ENCODE measurements at regions not wholly inside any gene's neighbourhood (a gene's known extent, or its start where the extent isn't known, plus 50 kb on each side); places are given as distances from the start of the nearest gene placed in this dataset.

DNA sequence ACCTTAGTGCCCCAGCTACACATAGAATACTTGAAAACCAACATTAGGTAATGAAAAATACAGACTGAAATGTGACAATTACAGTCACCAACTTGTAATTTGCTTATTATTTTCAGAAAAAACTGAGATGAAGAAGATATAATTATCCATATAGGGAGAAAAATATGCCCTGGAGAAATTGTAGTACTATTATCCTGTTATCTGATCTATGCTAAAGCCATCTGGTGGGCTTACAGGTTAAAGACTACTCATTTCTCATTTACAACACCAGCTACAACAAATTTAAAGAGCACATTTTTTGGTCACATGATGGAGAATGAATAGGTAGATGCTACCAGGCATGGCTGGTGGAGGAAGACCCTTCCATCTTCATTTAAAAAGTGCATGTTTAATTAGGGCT is 79.6 kb upstream of the NYAP2 start:
- no peak overlapping the region for H3K9ac ChIP-seq (ENCODE audit: insufficient read depth in 1 of 2, low read depth in 2 of 2, low read length in 2 of 2)
- BruUV-seq (replicated peaks) = no TSS peak
- DNase-seq (ENCODE audit: extremely low read depth in 1 of 4, low spot score in 3 of 4) (no peak), ATAC-seq (no peak), FAIRE-seq (no peak)
- H3K79me2 ChIP-seq (ENCODE audit: control insufficient read depth, insufficient read depth, low read length) = no peaks in the 10 kb centered on the region
- H3K9me3 ChIP-seq (replicated peaks; ENCODE audit: control insufficient read depth, insufficient read depth, low read depth, low read length) = no peaks in the 10 kb centered on the region
- H2AFZ ChIP-seq (ENCODE audit: low read depth, low read length) = no peak overlapping the region
- H3K4me3 ChIP-seq = no peak overlapping the region
- H3K9me1 ChIP-seq (ENCODE audit: control insufficient read depth, insufficient read depth, low read length) = no peaks in the 10 kb centered on the region
- H3K27me3 ChIP-seq (ENCODE audit: control insufficient read depth in 2 of 2, insufficient read depth in 2 of 2, low read length in 2 of 2) = no peaks in the 10 kb centered on the region
- H3K4me2 ChIP-seq (ENCODE audit: insufficient read depth, low read length) = no peak overlapping the region
- no peak overlapping the region for H3K27ac ChIP-seq (ENCODE audit: extremely low read depth, low read depth, low read length)
- ChIA-PET POLR2A (no interaction called here), CTCF (ENCODE audit: low intra/inter-chr PET ratio) (no interaction called here)
- in situ Hi-C loops (cut with MboI) = no loop called here
- intact Hi-C loops (cut with micrococcal nuclease) = no loop called here
- H4K20me1 ChIP-seq (replicated peaks; ENCODE audit: control insufficient read depth, insufficient read depth, low read length) = no peaks in the 10 kb centered on the region
- H3K36me3 ChIP-seq (ENCODE audit: control insufficient read depth, insufficient read depth, low read length) = no peaks in the 10 kb centered on the region
- TF ChIP-seq, protein P1, sequence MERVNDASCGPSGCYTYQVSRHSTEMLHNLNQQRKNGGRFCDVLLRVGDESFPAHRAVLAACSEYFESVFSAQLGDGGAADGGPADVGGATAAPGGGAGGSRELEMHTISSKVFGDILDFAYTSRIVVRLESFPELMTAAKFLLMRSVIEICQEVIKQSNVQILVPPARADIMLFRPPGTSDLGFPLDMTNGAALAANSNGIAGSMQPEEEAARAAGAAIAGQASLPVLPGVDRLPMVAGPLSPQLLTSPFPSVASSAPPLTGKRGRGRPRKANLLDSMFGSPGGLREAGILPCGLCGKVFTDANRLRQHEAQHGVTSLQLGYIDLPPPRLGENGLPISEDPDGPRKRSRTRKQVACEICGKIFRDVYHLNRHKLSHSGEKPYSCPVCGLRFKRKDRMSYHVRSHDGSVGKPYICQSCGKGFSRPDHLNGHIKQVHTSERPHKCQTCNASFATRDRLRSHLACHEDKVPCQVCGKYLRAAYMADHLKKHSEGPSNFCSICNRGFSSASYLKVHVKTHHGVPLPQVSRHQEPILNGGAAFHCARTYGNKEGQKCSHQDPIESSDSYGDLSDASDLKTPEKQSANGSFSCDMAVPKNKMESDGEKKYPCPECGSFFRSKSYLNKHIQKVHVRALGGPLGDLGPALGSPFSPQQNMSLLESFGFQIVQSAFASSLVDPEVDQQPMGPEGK (CRISPR knock-in tag; IDR thresholded peaks at IDR 0.05; ENCODE audit: borderline replicate concordance) = no peak
- TF ChIP-seq, protein P2, sequence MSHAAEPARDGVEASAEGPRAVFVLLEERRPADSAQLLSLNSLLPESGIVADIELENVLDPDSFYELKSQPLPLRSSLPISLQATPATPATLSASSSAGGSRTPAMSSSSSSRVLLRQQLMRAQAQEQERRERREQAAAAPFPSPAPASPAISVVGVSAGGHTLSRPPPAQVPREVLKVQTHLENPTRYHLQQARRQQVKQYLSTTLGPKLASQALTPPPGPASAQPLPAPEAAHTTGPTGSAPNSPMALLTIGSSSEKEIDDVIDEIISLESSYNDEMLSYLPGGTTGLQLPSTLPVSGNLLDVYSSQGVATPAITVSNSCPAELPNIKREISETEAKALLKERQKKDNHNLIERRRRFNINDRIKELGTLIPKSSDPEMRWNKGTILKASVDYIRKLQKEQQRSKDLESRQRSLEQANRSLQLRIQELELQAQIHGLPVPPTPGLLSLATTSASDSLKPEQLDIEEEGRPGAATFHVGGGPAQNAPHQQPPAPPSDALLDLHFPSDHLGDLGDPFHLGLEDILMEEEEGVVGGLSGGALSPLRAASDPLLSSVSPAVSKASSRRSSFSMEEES (CRISPR knock-in tag; IDR thresholded peaks at IDR 0.05) = 0 out of 2 replicates have a peak, but pooled peaks have one; percentile 23
- no peaks in the 10 kb centered on the region for H3K4me1 ChIP-seq (replicated peaks in 1 of 2; ENCODE audit: control insufficient read depth in 2 of 2, insufficient read depth in 2 of 2, low read length in 2 of 2)

DNA sequence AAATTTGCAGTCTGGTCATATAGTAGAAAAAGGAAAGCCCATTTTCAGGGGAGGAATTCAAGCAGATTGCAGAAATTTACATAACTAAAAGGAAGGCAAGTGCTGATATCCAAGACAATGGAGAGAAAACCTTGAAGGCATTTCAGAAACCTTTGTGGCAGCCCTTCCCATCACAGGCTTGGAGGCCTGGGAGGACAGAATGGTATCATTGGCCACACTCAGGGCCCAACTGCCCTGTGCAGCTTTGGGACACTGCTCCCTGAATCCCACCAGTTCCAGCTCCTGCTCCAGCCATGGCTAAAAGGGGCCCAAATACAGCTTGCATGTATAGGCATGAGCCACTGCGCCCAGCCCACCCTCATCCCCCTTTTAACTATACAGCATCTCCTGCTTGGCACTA is 81.1 kb upstream of the NYAP2 start:
- ATAC-seq = no peak
- no TSS peak for BruUV-seq (replicated peaks)
- Histone ChIP-seq H3K4me1 (replicated peaks in 1 of 2; ENCODE audit: control insufficient read depth in 2 of 2, insufficient read depth in 2 of 2, low read length in 2 of 2) (no peaks in the 10 kb centered on the region), H3K4me3 (no peak overlapping the region), H3K27ac (ENCODE audit: extremely low read depth, low read depth, low read length) (no peak overlapping the region), H4K20me1 (replicated peaks; ENCODE audit: control insufficient read depth, insufficient read depth, low read length) (no peaks in the 10 kb centered on the region), H3K27me3 (ENCODE audit: control insufficient read depth in 2 of 2, insufficient read depth in 2 of 2, low read length in 2 of 2) (no peaks in the 10 kb centered on the region), H3K36me3 (ENCODE audit: control insufficient read depth, insufficient read depth, low read length) (no peaks in the 10 kb centered on the region), H3K4me2 (ENCODE audit: insufficient read depth, low read length) (no peak overlapping the region), H3K9me1 (ENCODE audit: control insufficient read depth, insufficient read depth, low read length) (no peaks in the 10 kb centered on the region), H3K9ac (ENCODE audit: insufficient read depth in 1 of 2, low read depth in 2 of 2, low read length in 2 of 2) (no peak overlapping the region), H2AFZ (ENCODE audit: low read depth, low read length) (no peak overlapping the region), H3K79me2 (ENCODE audit: control insufficient read depth, insufficient read depth, low read length) (no peaks in the 10 kb centered on the region), H3K9me3 (replicated peaks; ENCODE audit: control insufficient read depth, insufficient read depth, low read depth, low read length) (no peaks in the 10 kb centered on the region)
- DNase-seq (ENCODE audit: extremely low read depth in 1 of 4, low spot score in 3 of 4) = no peak
- no peak for FAIRE-seq
- in situ Hi-C loops (cut with MboI) = no loop called here
- intact Hi-C loops (cut with micrococcal nuclease) = no loop called here
- TF ChIP-seq ZNF778 (CRISPR knock-in tag; IDR thresholded peaks at IDR 0.05) (no peak), ZFP36 (IDR thresholded peaks at IDR 0.05; ENCODE audit: low read depth, low read length, partially characterized antibody) (peak; percentile 82), CBX5 (IDR thresholded peaks at IDR 0.05; ENCODE audit: borderline replicate concordance, low read depth) (0 out of 2 replicates have a peak, but pooled peaks have one; percentile 59)
- POLR2A ChIA-PET = no interaction called here
- CTCF ChIA-PET (ENCODE audit: low intra/inter-chr PET ratio) = no interaction called here
- 29% methylated on average over 1 of the region's 1 CpG for WGBS (ENCODE audit: insufficient coverage, low coverage, missing lambda C conversion rate)
